Right lung (tissue), 2 donors: ENCODE measurements at regions not wholly inside any gene's neighbourhood (a gene's known extent, or its start where the extent isn't known, plus 50 kb on each side); places are given as distances from the start of the nearest gene placed in this dataset.

Source experiments
- DNase-seq, 2 donors: peaks; one replicate each; pipeline ENCODE4 v3.0.0-alpha.2; 2013

GRCh38 chr17:33475594-33475993 is 182.5 kb upstream of the ASIC2 start:
- DNase-seq: no peak

- DNase-seq: no peak
Observed at GRCh38 chr17:33481652-33482051, 188.6 kb upstream of the ASIC2 start.

DNA sequence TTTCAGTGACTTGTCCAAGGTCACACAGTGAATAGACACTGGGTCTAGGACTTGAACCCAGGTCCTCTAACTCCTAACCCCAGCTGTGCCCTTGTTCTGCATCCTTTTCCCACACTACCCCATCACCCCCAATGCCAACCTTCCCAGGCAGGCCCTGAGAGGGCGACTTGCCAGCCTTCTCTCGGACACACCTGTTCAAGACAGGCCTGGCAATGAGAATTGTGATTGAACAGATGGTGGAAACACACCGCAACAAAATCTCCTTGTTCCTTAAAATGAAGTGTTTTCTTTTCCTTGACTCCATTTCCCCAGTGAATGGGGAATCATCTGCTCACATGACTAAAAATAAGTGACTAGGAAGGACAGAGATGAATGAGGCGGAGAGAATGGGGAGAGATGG is 189.5 kb upstream of the ASIC2 start:
- no peak for DNase-seq

- DNase-seq: no peak
Observed at GRCh38 chr17:33484559-33484958, 191.5 kb upstream of the ASIC2 start.

- DNase-seq: no peak
Observed at GRCh38 chr17:33486135-33486885, 193.2 kb upstream of the ASIC2 start.

DNA sequence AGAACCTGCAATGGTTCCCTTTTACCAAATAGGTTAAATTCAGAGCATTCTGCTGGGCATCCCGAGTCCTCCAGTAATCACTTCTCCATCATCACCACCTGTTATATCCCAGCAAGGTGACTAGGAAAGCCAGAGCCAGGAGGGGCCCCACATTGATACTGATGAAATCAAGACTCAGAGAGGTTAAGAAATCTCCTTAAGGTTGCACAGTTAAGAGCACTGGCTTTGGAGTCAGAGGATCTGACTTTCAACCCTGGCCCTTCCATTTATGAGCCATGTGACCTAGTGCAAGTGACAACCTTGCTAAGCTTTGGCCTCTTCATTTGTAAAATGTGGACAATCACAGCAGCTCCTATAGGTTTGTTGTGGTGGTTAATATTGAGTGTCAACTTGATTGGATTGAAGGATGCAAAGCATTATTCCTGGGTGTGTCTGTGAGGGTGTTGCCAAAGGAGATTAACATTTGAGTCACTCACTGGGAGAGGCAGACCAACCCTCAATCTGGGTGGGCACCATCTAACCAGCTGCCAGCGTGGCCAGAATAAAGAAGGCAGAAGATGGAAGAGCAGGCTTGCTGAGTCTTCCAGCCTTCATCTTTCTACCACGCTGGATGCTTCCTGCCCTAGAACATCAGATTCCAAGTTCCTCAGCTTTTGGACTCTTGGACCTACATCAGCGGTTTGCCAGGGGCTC is 194.2 kb upstream of the ASIC2 start:
- no peak for DNase-seq

- DNase-seq: no peak
Observed at GRCh38 chr17:33491871-33492481, 198.9 kb upstream of the ASIC2 start.

GRCh38 chr17:33492731-33493265 is 199.7 kb upstream of the ASIC2 start:
- DNase-seq: no peak

DNA sequence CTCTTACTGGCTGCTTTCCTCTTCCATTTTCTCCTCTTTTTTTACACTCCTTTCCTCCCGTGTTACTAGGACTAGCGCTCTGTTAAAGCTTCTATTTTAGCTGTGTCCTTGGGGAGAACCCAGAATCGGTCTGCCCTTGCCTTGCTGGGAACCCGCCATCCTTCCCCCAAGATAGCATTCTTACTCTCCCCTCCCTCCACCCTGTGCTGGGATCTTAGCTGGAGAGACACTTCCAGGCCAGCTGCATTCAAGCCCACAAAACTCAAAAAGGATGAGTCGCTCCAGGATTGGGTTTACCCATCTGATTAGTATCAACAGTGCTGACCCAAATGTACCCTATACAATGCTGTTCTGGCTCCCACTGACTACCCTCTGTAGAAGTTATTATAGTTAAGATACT is 200.5 kb upstream of the ASIC2 start:
- no peak for DNase-seq

DNA sequence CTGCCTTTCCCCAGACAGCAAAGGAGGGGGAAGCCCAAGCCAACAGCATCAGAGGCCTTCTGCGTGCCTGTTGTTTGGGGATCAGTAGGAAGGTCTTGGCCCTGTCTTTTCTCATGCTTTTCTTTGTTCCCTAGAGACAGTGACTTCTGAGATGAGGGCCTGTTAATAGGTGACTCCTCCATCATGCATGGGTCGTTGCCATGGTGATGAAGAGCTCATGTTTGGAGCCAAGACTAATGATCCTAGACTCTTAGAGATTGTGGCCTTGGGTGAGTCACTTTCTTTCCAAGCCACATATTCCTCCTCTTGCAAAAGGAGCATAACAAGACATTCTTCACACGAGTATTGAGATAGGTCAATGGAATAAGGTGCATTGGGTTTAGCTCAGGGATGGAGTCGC is 201.1 kb upstream of the ASIC2 start:
- DNase-seq: no peak

DNA sequence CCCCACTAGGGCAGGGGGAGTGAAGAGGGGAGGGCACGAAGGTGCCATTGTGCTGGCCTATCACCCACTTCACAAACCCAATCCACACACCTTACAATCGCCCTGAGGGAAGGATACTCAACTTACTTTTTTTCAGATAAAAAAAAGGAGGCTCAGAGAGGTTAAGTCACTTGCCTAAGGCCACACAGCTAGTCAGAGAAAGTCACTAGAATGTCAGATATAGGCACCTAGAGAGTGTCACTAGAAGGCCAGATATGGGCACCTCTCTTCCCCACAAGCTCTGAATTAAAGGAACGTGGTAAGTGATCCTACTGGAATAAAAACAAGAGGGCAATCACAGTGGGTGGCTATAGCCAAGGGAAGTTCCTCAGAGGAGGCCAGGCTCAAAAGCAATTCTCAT is 204.5 kb upstream of the ASIC2 start:
- no peak for DNase-seq

GRCh38 chr17:33498069-33498468 is 205.0 kb upstream of the ASIC2 start:
- no peak for DNase-seq

- DNase-seq: peak in 1 of 2 donors; percentile 42
Observed at GRCh38 chr17:33499040-33499439, 205.9 kb upstream of the ASIC2 start.

GRCh38 chr17:33500151-33500550 is 207.1 kb upstream of the ASIC2 start:
- peak; percentile 57 to 63 for DNase-seq

DNA sequence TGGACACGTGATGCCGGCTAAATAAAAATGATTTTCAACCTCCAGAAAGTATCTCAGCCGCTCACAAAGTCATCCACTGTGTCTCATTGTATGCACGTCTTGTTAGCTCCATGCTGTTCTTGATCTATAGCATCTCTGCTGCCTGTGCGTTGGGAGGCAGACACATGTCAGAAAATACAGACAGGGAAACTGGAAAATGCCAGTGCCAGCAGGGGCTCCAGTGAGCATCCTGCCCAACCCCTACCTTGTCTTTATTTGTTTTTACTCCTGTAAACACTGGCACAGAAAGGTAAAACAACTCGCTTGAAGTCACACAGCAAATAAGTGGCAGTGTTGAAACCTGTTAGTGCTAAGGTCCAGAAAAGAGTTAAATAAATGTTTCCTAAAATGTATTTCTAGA is 208.1 kb upstream of the ASIC2 start:
- DNase-seq: no peak

DNA sequence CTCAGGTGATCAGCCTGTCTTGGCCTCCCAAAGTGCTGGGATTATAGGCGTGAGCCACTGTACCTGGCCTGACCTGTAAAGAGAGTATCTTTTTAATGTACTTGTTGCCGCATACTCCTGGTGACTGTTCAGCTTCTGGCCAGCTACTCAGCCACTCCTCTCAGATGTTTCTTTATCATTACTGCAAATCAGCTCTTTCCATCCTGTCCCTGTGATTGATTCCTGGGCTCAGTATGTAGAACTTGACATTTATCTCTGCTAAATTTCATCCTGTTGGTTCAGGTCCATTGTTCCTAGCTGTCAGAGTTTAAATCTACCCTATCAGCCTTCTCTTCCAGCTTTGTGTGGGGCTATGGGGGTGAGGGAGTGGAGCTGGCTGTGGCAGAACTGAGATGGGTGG is 211.5 kb upstream of the ASIC2 start:
- no peak for DNase-seq

GRCh38 chr17:33506889-33507650 is 214.0 kb upstream of the ASIC2 start:
- DNase-seq: no peak

DNA sequence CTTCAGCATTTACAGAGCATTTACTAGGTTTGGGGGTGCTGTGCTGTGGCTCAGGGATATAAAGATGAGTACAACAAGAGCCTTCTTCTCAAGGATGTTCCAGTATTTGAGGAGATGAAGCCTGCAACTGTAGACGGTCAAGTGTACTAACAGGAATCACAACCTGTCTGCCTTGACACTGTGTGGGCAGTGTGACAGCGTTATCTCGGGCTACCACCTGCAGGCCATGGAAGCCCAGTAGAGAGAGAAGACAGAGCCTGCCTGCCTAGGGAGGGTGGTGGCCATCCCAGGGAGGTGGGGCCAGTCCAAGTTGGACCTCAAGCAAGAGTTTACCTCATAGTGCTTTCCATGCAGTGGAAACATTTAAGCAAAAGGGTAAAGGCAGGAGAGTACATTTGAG is 215.1 kb upstream of the ASIC2 start:
- no peak for DNase-seq

DNA sequence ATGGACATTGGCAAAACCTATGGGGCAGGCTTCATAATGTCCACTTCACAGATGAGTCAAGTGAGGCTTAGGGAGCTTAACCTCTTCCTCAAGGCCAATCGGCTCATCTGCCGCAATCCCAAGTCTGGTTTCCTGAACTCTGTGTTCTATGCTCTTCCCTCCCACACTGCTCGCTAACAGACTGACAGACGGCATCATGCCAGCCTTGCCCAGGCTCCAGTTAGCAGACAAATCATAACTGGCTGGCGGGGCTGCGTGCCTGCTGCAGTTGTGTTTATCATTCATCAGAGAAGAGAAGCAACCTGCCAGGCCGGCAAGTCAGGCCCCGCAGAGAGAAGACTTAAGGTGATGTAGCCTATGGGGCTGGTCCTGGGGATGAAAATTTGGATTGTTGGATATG is 216.2 kb upstream of the ASIC2 start:
- no peak for DNase-seq

GRCh38 chr17:33511670-33512069 is 218.6 kb upstream of the ASIC2 start:
- DNase-seq: no peak

DNA sequence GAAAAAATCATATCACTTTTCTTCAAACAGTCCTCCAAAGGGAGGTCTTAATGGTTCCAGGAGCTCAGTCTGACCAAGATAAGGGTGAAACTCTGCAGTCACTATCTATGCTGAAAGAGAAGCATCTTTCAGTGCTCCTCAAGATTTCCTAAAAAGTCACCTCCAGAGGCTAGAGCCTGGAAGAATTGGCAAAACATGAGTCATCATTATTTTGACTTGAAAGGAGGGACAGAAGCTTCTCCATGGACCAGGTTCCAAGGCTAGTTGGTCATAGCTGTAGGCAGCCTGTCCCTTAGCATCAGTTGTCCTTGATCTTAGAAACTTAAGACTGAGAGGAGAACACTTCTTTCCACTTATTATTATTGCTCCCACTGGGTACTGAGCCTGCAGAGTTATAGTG is 219.0 kb upstream of the ASIC2 start:
- DNase-seq: no peak

DNA sequence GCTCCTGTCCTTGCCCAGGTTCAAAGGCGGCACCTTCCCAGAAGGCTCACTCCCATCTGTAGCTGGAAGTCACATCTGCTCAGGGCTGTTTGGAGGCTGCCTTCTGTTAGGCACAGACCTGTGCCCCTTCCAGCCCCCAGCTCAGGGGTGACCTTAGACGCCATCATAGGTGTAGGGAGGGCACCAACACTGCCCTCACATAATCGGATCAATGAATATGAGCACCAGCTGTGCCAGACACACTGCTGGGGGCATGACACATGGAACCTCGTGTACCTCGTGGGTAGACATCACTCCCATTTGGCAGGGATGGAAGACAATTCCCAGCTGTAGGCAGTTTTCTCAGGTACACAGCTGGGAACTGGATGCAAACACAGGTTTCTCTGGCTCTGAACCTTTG is 220.7 kb upstream of the ASIC2 start:
- no peak for DNase-seq
